GM23248 (cell line): ENCODE measurements at regions not wholly inside any gene's neighbourhood (a gene's known extent, or its start where the extent isn't known, plus 50 kb on each side); places are given as distances from the start of the nearest gene placed in this dataset.

Source experiments
- DNase-seq: peaks from one replicate; pipeline ENCODE4 v3.0.0-alpha.2; 2015
- H2AFZ ChIP-seq: fragments of 200-600 bp; sonication (generic); 2 replicates; pipeline ENCODE4 v1.6.1; 2016; ENCODE audit warnings: antibody characterized with exemption
- H3F3A ChIP-seq: fragments of 200-600 bp; sonication (generic); 2 replicates; pipeline ENCODE4 v1.6.1; 2016; ENCODE audit warnings: mild to moderate bottlenecking, antibody characterized with exemption, mixed run types; ENCODE audit not compliant: insufficient read depth
- H3K27ac ChIP-seq: fragments of 200-600 bp; sonication (generic); 2 replicates; pipeline ENCODE4 v1.5.1; 2016; ENCODE audit warnings: mild to moderate bottlenecking
- H3K27me3 ChIP-seq: fragments of 200-600 bp; sonication (generic); replicated peaks from 2 replicates; pipeline ENCODE4 v1.6.1; 2016; ENCODE audit warnings: mild to moderate bottlenecking; ENCODE audit not compliant: insufficient read depth
- H3K36me3 ChIP-seq: fragments of 200-600 bp; sonication (generic); 2 replicates; pipeline ENCODE4 v1.6.1; 2016; ENCODE audit warnings: low read depth, mild to moderate bottlenecking
- H3K4me1 ChIP-seq: fragments of 200-600 bp; sonication (generic); 2 replicates; pipeline ENCODE4 v1.6.1; 2016; ENCODE audit warnings: mild to moderate bottlenecking; ENCODE audit not compliant: insufficient read depth
- H3K4me2 ChIP-seq: fragments of 200-600 bp; sonication (generic); one replicate; pipeline ENCODE4 v1.6.1; 2016; ENCODE audit warnings: mild to moderate bottlenecking; ENCODE audit not compliant: unreplicated experiment
- H3K4me3 ChIP-seq: fragments of 200-600 bp; sonication (generic); 2 replicates; pipeline ENCODE4 v1.5.1; 2016; ENCODE audit warnings: mild to moderate bottlenecking
- H3K79me2 ChIP-seq: fragments of 200-600 bp; sonication (generic); 2 replicates; pipeline ENCODE4 v1.6.1; 2016; ENCODE audit warnings: mild to moderate bottlenecking; ENCODE audit not compliant: insufficient read depth
- H3K9ac ChIP-seq: fragments of 200-600 bp; sonication (generic); 2 replicates; pipeline ENCODE4 v1.6.1; 2016; ENCODE audit warnings: mild to moderate bottlenecking
- H3K9me2 ChIP-seq: fragments of 200-600 bp; sonication (generic); 2 replicates; pipeline ENCODE4 v1.6.1; 2016; ENCODE audit warnings: mixed run types, mild to moderate bottlenecking, moderate library complexity; ENCODE audit not compliant: insufficient read depth
- H3K9me3 ChIP-seq: fragments of 200-600 bp; sonication (generic); one replicate; pipeline ENCODE4 v1.6.1; 2017; ENCODE audit warnings: low read depth
- H4K20me1 ChIP-seq: fragments of 200-600 bp; sonication (generic); 2 replicates; pipeline ENCODE4 v1.6.0; 2016; ENCODE audit not compliant: insufficient read depth
- EZH2 ChIP-seq: fragments of 200-600 bp; sonication (generic); IDR thresholded peaks from 2 replicates; pipeline ENCODE4 v1.6.1; 2018; ENCODE audit warnings: antibody characterized with exemption, mild to moderate bottlenecking; ENCODE audit not compliant: insufficient read depth, poor library complexity, severe bottlenecking
- EZH2phosphoT487 ChIP-seq: fragments of 200-600 bp; sonication (generic); IDR thresholded peaks from 2 replicates; pipeline ENCODE4 v1.6.1; 2018; ENCODE audit warnings: antibody characterized with exemption, moderate library complexity, mild to moderate bottlenecking, low read depth; ENCODE audit not compliant: insufficient read depth
- WGBS, 2 experiments: methylation state at CpG; one replicate each; pipeline ENCODE4 v1.1.6; 2015 to 2017; ENCODE audit warnings: low lambda C conversion rate in 2 of 2, low coverage in 1 of 2; ENCODE audit errors: missing lambda C conversion rate in 2 of 2; 5-methylcytosine and 5-hydroxymethylcytosine counted together
- in situ Hi-C: fragments of 300-500 bp; cut with MboI; formaldehyde crosslinking; loops from 2 replicates; pipeline ENCODE4 v1.15.0; 2020

DNA sequence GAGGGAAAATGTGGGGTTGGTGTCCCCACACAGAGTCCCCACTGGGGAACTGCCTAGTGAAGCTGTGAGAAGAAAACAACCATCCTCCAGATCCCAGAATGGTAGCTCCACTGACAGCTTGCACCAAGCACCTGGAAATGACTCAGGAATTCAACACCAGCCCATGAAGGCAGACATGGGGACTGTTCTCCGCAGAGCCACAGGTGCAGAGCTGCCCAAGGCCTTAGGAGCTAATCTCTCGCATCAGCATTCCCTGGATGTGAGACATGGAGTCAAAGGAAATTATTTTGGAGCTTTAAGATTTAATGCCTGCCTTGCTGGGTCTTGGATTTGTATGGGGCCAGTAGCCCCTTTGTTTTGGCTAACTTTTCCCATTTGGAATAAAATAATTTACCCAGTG, 367.9 kb downstream of the FAM133A start:
- H2AFZ ChIP-seq = no peak overlapping the region
- H3K9ac ChIP-seq = no peak overlapping the region
- H3K27me3 ChIP-seq = no peaks in the 10 kb centered on the region
- no peaks in the 10 kb centered on the region for H3K79me2 ChIP-seq
- H3K9me2 ChIP-seq = no peaks in the 10 kb centered on the region
- in situ Hi-C loops = no loop called here
- WGBS, 2 experiments = 4 to 10% methylated on average over 2 of the region's 2 CpGs
- H3F3A ChIP-seq = no peaks in the 10 kb centered on the region
- TF ChIP-seq EZH2 (no peak), EZH2phosphoT487 (no peak)
- H3K9me3 ChIP-seq = no peaks in the 10 kb centered on the region
- H3K4me1 ChIP-seq = no peaks in the 10 kb centered on the region
- H3K4me2 ChIP-seq = no peak overlapping the region
- H3K4me3 ChIP-seq = no peak overlapping the region
- H3K27ac ChIP-seq = no peak overlapping the region
- H3K36me3 ChIP-seq = no peaks in the 10 kb centered on the region
- no peak for DNase-seq
- no peaks in the 10 kb centered on the region for H4K20me1 ChIP-seq

DNA sequence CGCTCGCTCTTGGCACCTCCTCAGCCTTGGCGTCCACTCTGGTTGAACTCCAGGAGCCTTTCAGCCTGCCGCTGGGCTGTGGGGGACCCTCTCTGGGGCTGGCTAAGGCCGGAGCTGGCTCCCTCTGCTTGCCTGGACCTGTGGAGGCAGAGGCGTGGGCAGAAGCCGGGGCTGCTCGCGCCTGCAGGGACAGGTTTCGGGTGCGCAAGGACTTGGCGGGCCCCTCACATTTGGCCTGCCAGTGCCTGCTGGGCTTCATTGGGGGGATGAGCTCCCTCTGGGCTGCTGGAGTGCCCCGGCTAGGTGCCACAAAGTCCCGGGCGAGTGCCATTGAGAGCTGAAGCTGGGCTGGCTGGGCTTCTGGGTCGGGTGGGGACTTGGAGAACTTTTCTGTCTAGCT, 371.7 kb downstream of the FAM133A start:
- in situ Hi-C loops = no loop called here
- Histone ChIP-seq H3F3A (no peaks in the 10 kb centered on the region), H3K9me2 (no peaks in the 10 kb centered on the region), H3K27ac (no peak overlapping the region), H3K4me1 (no peaks in the 10 kb centered on the region), H3K9ac (no peak overlapping the region), H3K4me3 (no peak overlapping the region), H3K9me3 (no peaks in the 10 kb centered on the region), H2AFZ (no peak overlapping the region), H3K79me2 (no peaks in the 10 kb centered on the region), H3K4me2 (no peak overlapping the region), H3K36me3 (no peaks in the 10 kb centered on the region), H3K27me3 (no peaks in the 10 kb centered on the region), H4K20me1 (no peaks in the 10 kb centered on the region)
- no peak for TF ChIP-seq EZH2
- no peak for TF ChIP-seq EZH2phosphoT487
- DNase-seq = no peak
- WGBS, 2 experiments = 39 to 59% methylated on average over 5 to 8 of the region's 16 CpGs

DNA sequence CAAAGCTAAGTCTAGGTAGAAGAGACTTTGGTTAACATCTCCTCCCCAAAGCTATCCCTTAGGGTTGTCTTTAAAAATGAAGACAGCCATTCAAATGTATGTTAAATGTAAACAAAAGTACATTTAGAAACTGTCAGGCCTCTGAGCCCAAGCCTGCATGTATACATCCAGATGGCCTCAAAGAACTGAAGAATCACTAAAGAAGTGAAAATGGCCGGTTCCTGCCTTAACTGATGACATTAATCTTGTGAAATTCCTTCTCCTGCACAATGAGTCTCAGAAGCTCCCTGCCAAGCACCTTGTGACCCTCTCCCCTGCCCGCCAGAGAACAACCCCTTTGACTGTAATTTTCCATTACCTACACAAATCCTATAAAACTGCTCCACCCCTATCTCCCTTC, 377.9 kb downstream of the FAM133A start:
- Histone ChIP-seq H3K4me1 (no peaks in the 10 kb centered on the region), H4K20me1 (no peaks in the 10 kb centered on the region), H3F3A (no peaks in the 10 kb centered on the region), H3K79me2 (no peaks in the 10 kb centered on the region), H3K36me3 (no peaks in the 10 kb centered on the region), H3K27ac (no peak overlapping the region), H2AFZ (no peak overlapping the region), H3K9me3 (no peaks in the 10 kb centered on the region), H3K4me3 (no peak overlapping the region), H3K27me3 (no peaks in the 10 kb centered on the region), H3K9me2 (no peaks in the 10 kb centered on the region), H3K9ac (no peak overlapping the region), H3K4me2 (no peak overlapping the region)
- TF ChIP-seq EZH2phosphoT487 (no peak), EZH2 (no peak)
- in situ Hi-C loops = no loop called here
- WGBS, 2 experiments = 3 to 5% methylated on average over 2 of the region's 2 CpGs
- DNase-seq = no peak

DNA sequence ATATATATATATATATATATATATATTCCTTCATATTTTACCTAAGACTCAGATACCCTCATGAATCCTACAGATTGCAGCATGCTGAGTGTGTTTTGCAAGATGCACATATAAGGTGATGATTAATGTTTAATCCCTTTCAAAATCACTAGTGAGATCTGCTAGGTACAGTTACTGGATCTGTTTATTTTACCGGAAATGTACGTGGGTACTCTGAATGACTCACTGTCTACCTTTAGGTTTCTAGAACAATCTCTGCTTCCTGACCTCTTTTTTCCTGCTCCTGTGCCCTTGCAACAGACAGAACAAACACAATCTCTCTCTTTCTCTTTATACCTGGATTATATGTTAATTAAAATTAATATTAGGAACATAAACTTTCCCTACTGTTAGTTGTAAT, 379.6 kb downstream of the FAM133A start:
- DNase-seq = no peak
- no peak overlapping the region for H3K4me2 ChIP-seq
- H4K20me1 ChIP-seq = no peaks in the 10 kb centered on the region
- H3K9me3 ChIP-seq = no peaks in the 10 kb centered on the region
- TF ChIP-seq EZH2phosphoT487 = no peak
- 65 to 69% methylated on average over 2 of the region's 2 CpGs for WGBS, 2 experiments
- no peaks in the 10 kb centered on the region for H3F3A ChIP-seq
- no peaks in the 10 kb centered on the region for H3K4me1 ChIP-seq
- no peaks in the 10 kb centered on the region for H3K9me2 ChIP-seq
- in situ Hi-C loops = no loop called here
- H3K79me2 ChIP-seq = no peaks in the 10 kb centered on the region
- no peak overlapping the region for H2AFZ ChIP-seq
- H3K4me3 ChIP-seq = no peak overlapping the region
- no peaks in the 10 kb centered on the region for H3K36me3 ChIP-seq
- no peak overlapping the region for H3K27ac ChIP-seq
- no peaks in the 10 kb centered on the region for H3K27me3 ChIP-seq
- H3K9ac ChIP-seq = no peak overlapping the region

DNA sequence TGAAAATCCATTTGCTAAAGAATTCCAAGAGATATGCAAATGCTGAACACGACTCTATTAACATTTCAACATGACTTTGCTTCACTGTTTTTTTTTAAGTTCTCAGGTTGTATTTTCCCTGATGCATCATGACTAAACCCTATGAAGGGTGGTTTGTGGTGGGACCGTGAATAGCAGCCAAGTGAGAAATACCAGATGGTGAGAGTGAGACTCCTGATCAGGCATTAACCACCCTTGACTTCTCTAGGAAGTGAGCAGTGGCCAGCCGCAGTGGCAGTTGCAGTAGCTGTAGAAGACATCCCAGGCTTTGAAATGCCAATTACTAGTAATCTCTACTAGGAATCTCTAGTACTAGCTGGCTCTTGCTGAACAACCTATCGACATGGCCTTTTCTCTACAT, 383.4 kb downstream of the FAM133A start:
- no peaks in the 10 kb centered on the region for H3K27me3 ChIP-seq
- H3F3A ChIP-seq = no peaks in the 10 kb centered on the region
- no peaks in the 10 kb centered on the region for H3K79me2 ChIP-seq
- DNase-seq = peak; percentile 1
- H3K9me2 ChIP-seq = no peaks in the 10 kb centered on the region
- no peaks in the 10 kb centered on the region for H3K9me3 ChIP-seq
- no peak overlapping the region for H2AFZ ChIP-seq
- H3K36me3 ChIP-seq = no peaks in the 10 kb centered on the region
- H3K4me2 ChIP-seq = no peak overlapping the region
- no peaks in the 10 kb centered on the region for H3K4me1 ChIP-seq
- no peaks in the 10 kb centered on the region for H4K20me1 ChIP-seq
- TF ChIP-seq EZH2 (no peak), EZH2phosphoT487 (no peak)
- H3K9ac ChIP-seq = no peak overlapping the region
- no peak overlapping the region for H3K27ac ChIP-seq
- 7 to 12% methylated on average over 3 to 4 of the region's 4 CpGs for WGBS, 2 experiments
- in situ Hi-C loops = no loop called here
- no peak overlapping the region for H3K4me3 ChIP-seq
